ENCODE measurements at regions not wholly inside any gene's neighbourhood (a gene's known extent, or its start where the extent isn't known, plus 50 kb on each side); places are given as distances from the start of the nearest gene placed in this dataset.

GRCh38 chr5:120761986-120762385 is 297.9 kb downstream of the PRR16 start:
- Histone ChIP-seq H3K9me3 (no peaks in the 10 kb centered on the region), H3K4me1 (no peaks in the 10 kb centered on the region), H3K27me3 (no peaks in the 10 kb centered on the region), H3K4me3 (replicated peaks in 1 of 3) (no peak overlapping the region), H3K36me3 (no peaks in the 10 kb centered on the region), H3K27ac (no peak overlapping the region)
- WGBS, 2 donors = 52 to 78% methylated on average over 1 of the region's 1 CpG
- no peak for TF ChIP-seq CTCF (IDR thresholded peaks at IDR 0.05)
- TF ChIP-seq POLR2A (IDR thresholded peaks at IDR 0.05) = no peak
- intact Hi-C loops (cut with DNase I) = no loop called here
- DNase-seq = no peak

- no peak for DNase-seq
- Histone ChIP-seq H3K4me1 (no peaks in the 10 kb centered on the region), H3K4me3 (replicated peaks in 1 of 3) (no peak overlapping the region), H3K9me3 (no peaks in the 10 kb centered on the region), H3K27ac (no peak overlapping the region), H3K27me3 (no peaks in the 10 kb centered on the region), H3K36me3 (no peaks in the 10 kb centered on the region)
- WGBS, 2 donors = 61 to 64% methylated on average over 2 of the region's 2 CpGs
- TF ChIP-seq POLR2A (IDR thresholded peaks at IDR 0.05) = no peak
- TF ChIP-seq CTCF (IDR thresholded peaks at IDR 0.05) = no peak
- intact Hi-C loops (cut with DNase I) = no loop called here
Observed at GRCh38 chr5:120765189-120765588, 301.1 kb downstream of the PRR16 start.

- Histone ChIP-seq H3K4me1 (no peaks in the 10 kb centered on the region), H3K27ac (no peak overlapping the region), H3K9me3 (no peaks in the 10 kb centered on the region), H3K36me3 (no peaks in the 10 kb centered on the region), H3K4me3 (replicated peaks in 1 of 3) (no peak overlapping the region), H3K27me3 (no peaks in the 10 kb centered on the region)
- DNase-seq = no peak
- TF ChIP-seq POLR2A (IDR thresholded peaks at IDR 0.05) (no peak), CTCF (IDR thresholded peaks at IDR 0.05) (no peak)
- 65 to 83% methylated on average over 1 of the region's 1 CpG for WGBS, 2 donors
- intact Hi-C loops (cut with DNase I) = no loop called here
Observed at GRCh38 chr5:120767178-120767820, 303.2 kb downstream of the PRR16 start.

- Histone ChIP-seq H3K4me3 (replicated peaks in 1 of 3) (no peak overlapping the region), H3K36me3 (no peaks in the 10 kb centered on the region), H3K4me1 (no peaks in the 10 kb centered on the region), H3K27me3 (no peaks in the 10 kb centered on the region), H3K27ac (no peak overlapping the region), H3K9me3 (no peaks in the 10 kb centered on the region)
- intact Hi-C loops (cut with DNase I) = no loop called here
- no peak for DNase-seq
- WGBS, 2 donors = 74 to 83% methylated on average over 2 of the region's 2 CpGs
- TF ChIP-seq POLR2A (IDR thresholded peaks at IDR 0.05) = no peak
Observed at GRCh38 chr5:120769312-120769872, 305.3 kb downstream of the PRR16 start.

GRCh38 chr5:120771202-120771601 is 307.1 kb downstream of the PRR16 start:
- Histone ChIP-seq H3K4me3 (replicated peaks in 1 of 3) (no peak overlapping the region), H3K4me1 (no peaks in the 10 kb centered on the region), H3K27me3 (no peaks in the 10 kb centered on the region), H3K9me3 (no peaks in the 10 kb centered on the region), H3K27ac (no peak overlapping the region), H3K36me3 (no peaks in the 10 kb centered on the region)
- no peak for DNase-seq
- TF ChIP-seq CTCF (IDR thresholded peaks at IDR 0.05) = no peak
- TF ChIP-seq POLR2A (IDR thresholded peaks at IDR 0.05) = no peak
- 81 to 84% methylated on average over 1 of the region's 1 CpG for WGBS, 2 donors
- intact Hi-C loops (cut with DNase I) = no loop called here

All from thyroid gland (tissue), 4 donors.